Ishikawa (cell line): ENCODE measurements at regions not wholly inside any gene's neighbourhood (a gene's known extent, or its start where the extent isn't known, plus 50 kb on each side); places are given as distances from the start of the nearest gene placed in this dataset.

Experiments
- CEBPB ChIP-seq: IDR thresholded peaks from 2 replicates; pipeline ENCODE4 v1.6.1; 2012
- CREB1 ChIP-seq: IDR thresholded peaks from 2 replicates; pipeline ENCODE4 v1.6.1; 2012; ENCODE audit warnings: low read depth
- EGR1 ChIP-seq: IDR thresholded peaks from 2 replicates; pipeline ENCODE4 v1.6.1; 2012
- FOXM1 ChIP-seq: IDR thresholded peaks from 2 replicates; pipeline ENCODE4 v1.6.1; 2012; ENCODE audit warnings: low read depth, borderline replicate concordance
- RAD21 ChIP-seq: IDR thresholded peaks from 2 replicates; pipeline ENCODE4 v1.6.1; 2012; ENCODE audit warnings: low read depth
- TAF1 ChIP-seq: IDR thresholded peaks from 2 replicates; pipeline ENCODE4 v1.6.1; 2012; ENCODE audit warnings: low read depth, mild to moderate bottlenecking
- TEAD4 ChIP-seq: IDR thresholded peaks from 2 replicates; pipeline ENCODE4 v1.6.1; 2012
- YY1 ChIP-seq: IDR thresholded peaks from 2 replicates; pipeline ENCODE4 v1.6.1; 2012; ENCODE audit warnings: low read depth
- ZBTB7A ChIP-seq: IDR thresholded peaks from 2 replicates; pipeline ENCODE4 v1.6.1; 2012; ENCODE audit warnings: low read depth
- TF ChIP-seq, protein P1 (sequence below): IDR thresholded peaks from 2 replicates; pipeline ENCODE4 v1.6.1; 2012; ENCODE audit warnings: low read depth, mild to moderate bottlenecking
- TF ChIP-seq, protein P2 (sequence below): IDR thresholded peaks from 2 replicates; pipeline ENCODE4 v1.6.1; 2012

DNA sequence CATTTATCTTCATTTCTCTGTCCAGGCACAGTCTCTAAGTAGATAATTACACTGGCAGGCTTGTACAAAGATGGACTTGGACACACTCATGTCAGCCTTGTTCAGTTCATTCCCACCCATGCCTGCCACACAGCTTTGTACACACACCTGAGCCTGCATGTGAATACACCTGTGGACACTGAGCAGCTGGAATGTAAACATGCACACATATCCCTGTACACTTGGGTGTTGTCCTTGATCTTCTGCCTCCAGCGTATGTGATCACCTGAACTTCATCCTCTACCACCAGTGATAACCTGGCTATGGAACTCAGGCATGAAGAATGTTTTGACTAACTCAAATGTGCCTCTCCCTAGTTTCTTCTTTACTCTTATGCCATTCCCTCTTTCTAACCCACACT lies 190.6 kb downstream of the DHX35 start:
- TF ChIP-seq FOXM1 = no peak
- TF ChIP-seq CEBPB = no peak
- no peak for TF ChIP-seq CREB1
- TF ChIP-seq, protein P1, sequence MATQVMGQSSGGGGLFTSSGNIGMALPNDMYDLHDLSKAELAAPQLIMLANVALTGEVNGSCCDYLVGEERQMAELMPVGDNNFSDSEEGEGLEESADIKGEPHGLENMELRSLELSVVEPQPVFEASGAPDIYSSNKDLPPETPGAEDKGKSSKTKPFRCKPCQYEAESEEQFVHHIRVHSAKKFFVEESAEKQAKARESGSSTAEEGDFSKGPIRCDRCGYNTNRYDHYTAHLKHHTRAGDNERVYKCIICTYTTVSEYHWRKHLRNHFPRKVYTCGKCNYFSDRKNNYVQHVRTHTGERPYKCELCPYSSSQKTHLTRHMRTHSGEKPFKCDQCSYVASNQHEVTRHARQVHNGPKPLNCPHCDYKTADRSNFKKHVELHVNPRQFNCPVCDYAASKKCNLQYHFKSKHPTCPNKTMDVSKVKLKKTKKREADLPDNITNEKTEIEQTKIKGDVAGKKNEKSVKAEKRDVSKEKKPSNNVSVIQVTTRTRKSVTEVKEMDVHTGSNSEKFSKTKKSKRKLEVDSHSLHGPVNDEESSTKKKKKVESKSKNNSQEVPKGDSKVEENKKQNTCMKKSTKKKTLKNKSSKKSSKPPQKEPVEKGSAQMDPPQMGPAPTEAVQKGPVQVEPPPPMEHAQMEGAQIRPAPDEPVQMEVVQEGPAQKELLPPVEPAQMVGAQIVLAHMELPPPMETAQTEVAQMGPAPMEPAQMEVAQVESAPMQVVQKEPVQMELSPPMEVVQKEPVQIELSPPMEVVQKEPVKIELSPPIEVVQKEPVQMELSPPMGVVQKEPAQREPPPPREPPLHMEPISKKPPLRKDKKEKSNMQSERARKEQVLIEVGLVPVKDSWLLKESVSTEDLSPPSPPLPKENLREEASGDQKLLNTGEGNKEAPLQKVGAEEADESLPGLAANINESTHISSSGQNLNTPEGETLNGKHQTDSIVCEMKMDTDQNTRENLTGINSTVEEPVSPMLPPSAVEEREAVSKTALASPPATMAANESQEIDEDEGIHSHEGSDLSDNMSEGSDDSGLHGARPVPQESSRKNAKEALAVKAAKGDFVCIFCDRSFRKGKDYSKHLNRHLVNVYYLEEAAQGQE = no peak
- TF ChIP-seq RAD21 = no peak
- no peak for TF ChIP-seq TAF1
- no peak for TF ChIP-seq YY1
- TF ChIP-seq TEAD4 = no peak
- TF ChIP-seq, protein P2, sequence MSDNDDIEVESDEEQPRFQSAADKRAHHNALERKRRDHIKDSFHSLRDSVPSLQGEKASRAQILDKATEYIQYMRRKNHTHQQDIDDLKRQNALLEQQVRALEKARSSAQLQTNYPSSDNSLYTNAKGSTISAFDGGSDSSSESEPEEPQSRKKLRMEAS = no peak
- no peak for TF ChIP-seq ZBTB7A
- TF ChIP-seq EGR1 = no peak
